Adrenal gland (tissue), 9 donors: ENCODE measurements at regions not wholly inside any gene's neighbourhood (a gene's known extent, or its start where the extent isn't known, plus 50 kb on each side); places are given as distances from the start of the nearest gene placed in this dataset.

Source experiments
- DNase-seq, 7 donors: peaks; one replicate each; pipeline ENCODE4 v3.0.0-alpha.2; 2019 to 2020
- H3K27ac ChIP-seq, 5 donors: fragments of 200-600 bp; sonication (generic) in 4 of 5; 1 replicate in 3 of 5; 2 replicates in 2 of 5; pipeline versions ENCODE4 v1.5.1 to v1.8.0; 2016 to 2020; ENCODE audit warnings: mild to moderate bottlenecking in 1 of 5
- H3K27me3 ChIP-seq: fragments of 200-600 bp; 2 replicates; pipeline ENCODE4 v1.8.0; 2021
- H3K36me3 ChIP-seq, 2 donors: fragments of 200-600 bp; replicated peaks in 1 of 2; 1 replicate in 1 of 2; 2 replicates in 1 of 2; pipeline versions ENCODE4 v1.5.1 to v1.8.0; 2018 to 2022
- H3K4me1 ChIP-seq, 2 donors: fragments of 200-600 bp; replicated peaks in 1 of 2; 1 replicate in 1 of 2; 2 replicates in 1 of 2; pipeline versions ENCODE4 v1.5.1 to v1.8.0; 2018 to 2021
- H3K4me3 ChIP-seq, 4 donors: fragments of 200-600 bp; sonication (generic) in 3 of 4; one replicate each; pipeline ENCODE4 v1.5.1; 2016 to 2018
- H3K9me3 ChIP-seq, 3 donors: fragments of 200-600 bp; sonication (generic) in 1 of 3; replicated peaks in 1 of 3; 1 replicate in 2 of 3; 2 replicates in 1 of 3; pipeline versions ENCODE4 v1.5.1 to v1.8.0; 2016 to 2021
- POLR2A ChIP-seq, 2 donors: fragments of 450-650 bp; IDR thresholded peaks; one replicate each; pipeline ENCODE4 v1.6.1; 2017; ENCODE audit warnings: antibody characterized with exemption in 2 of 2, mild to moderate bottlenecking in 2 of 2, moderate library complexity in 1 of 2
- WGBS, 4 donors: extraction: QIAGEN DNeasy Blood & Tissue Kit in 2 of 4; methylation state at CpG; one replicate each; pipeline versions ENCODE4 v1.1.5 to v1.1.7; 2013 to 2017; 5-methylcytosine and 5-hydroxymethylcytosine counted together
- intact Hi-C, 2 donors: fragments of 100-400 bp; cut with DNase I; formaldehyde crosslinking; loops; one replicate each; pipeline versions ENCODE4 v1.14.1 to v1.15.0; 2022 to 2023
- TF ChIP-seq, protein P1 (sequence below), 6 experiments: fragments of 450-650 bp in 4 of 6; fragments of 200-600 bp in 2 of 6; sonication (generic) in 1 of 6; IDR thresholded peaks; 1 replicate in 5 of 6; 2 replicates in 1 of 6; pipeline versions ENCODE4 v1.5.1 to v1.8.0; 2016 to 2021; ENCODE audit warnings: antibody characterized with exemption in 6 of 6, mild to moderate bottlenecking in 2 of 6, moderate library complexity in 1 of 6
- donor health status: healthy with polysubstance abuse.
- donor health status: Bipolar disorder and iron deficiency.
- donor health status: DM: yes; HTN: yes; CAD: no.
- donor health status: DM: no; HTN: no; CAD: no.
- donor health status: DM: no; HTN: no; CAD: no.

DNA sequence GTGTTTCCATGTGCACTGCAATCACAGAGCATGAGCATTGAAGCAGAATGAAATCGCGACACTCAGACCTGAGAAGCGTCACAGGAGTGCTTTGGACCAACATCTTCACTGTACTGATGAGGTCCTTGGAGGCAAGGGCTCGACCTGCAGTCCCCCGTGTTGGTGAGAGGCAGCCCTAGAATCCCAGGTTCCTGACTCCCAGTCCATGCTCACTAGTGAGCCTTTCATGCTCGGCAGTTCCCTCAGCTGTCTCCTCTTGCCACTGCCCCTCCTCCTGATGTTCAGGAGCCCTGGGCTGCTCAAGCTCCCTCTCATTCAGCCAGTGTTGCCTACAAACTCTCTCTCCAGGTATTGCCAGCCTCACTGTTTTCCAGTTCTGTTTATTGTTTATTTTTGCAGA, 291.4 kb downstream of the DYSF start:
- H3K27ac ChIP-seq, result no peak overlapping the region
- DNase-seq, result no peak
- TF ChIP-seq, protein P1, sequence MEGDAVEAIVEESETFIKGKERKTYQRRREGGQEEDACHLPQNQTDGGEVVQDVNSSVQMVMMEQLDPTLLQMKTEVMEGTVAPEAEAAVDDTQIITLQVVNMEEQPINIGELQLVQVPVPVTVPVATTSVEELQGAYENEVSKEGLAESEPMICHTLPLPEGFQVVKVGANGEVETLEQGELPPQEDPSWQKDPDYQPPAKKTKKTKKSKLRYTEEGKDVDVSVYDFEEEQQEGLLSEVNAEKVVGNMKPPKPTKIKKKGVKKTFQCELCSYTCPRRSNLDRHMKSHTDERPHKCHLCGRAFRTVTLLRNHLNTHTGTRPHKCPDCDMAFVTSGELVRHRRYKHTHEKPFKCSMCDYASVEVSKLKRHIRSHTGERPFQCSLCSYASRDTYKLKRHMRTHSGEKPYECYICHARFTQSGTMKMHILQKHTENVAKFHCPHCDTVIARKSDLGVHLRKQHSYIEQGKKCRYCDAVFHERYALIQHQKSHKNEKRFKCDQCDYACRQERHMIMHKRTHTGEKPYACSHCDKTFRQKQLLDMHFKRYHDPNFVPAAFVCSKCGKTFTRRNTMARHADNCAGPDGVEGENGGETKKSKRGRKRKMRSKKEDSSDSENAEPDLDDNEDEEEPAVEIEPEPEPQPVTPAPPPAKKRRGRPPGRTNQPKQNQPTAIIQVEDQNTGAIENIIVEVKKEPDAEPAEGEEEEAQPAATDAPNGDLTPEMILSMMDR (IDR thresholded peaks at IDR 0.05), result no peak
- WGBS, 4 donors, result 81 to 100% (median 93%) methylated on average over 4 to 6 of the region's 6 CpGs
- H3K36me3 ChIP-seq, result no peaks in the 10 kb centered on the region
- peaks cover 0 to 11% of the 10 kb centered on the region in 2 donors for H3K4me1 ChIP-seq
- H3K9me3 ChIP-seq, result no peaks in the 10 kb centered on the region
- H3K4me3 ChIP-seq, result no peak overlapping the region
- intact Hi-C loops, result no loop called here
- H3K27me3 ChIP-seq, result peaks cover 7% of the 10 kb centered on the region

DNA sequence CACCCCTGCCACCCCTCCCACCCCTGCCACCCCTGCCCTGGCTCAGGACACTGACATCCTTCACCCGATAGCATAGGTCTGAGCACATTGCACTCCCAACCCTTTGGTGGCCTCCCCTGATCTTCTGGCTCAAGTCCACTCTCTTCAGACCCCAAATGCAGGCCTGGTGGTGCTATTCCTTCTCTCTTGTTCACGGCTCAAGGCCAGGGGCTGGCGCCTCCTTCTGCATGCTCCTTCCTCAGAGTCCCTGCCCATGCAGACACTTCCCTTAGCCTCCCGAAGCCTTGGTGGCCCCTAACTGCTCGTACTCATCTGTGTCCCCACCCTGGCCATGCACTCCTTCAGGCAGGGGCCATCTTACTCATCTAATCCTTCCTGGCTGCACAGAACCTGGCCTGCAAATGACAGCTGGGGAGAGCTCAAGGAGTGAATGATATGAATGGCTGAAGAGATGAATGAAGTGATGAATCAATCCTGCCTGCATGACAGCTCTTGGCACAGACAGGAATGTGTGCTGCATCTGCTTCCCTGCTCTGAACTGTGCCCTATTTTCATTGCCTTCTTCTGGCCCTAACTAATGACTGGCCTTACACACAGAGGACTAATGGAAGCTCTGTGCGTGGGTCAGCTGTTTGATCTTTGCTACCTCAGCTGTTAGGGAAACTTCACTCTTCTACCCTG, 290.8 kb downstream of the DYSF start:
- Histone ChIP-seq H3K36me3 (no peaks in the 10 kb centered on the region), H3K4me3 (no peak overlapping the region), H3K27me3 (peaks cover 7% of the 10 kb centered on the region), H3K27ac (no peak overlapping the region), H3K4me1 (peaks cover 0 to 11% of the 10 kb centered on the region in 2 donors), H3K9me3 (no peaks in the 10 kb centered on the region)
- peak in 1 of 7 donors; percentile 22 for DNase-seq
- 79 to 90% (median 87%) methylated on average over 6 of the region's 6 CpGs for WGBS, 4 donors
- TF ChIP-seq POLR2A (IDR thresholded peaks at IDR 0.05), result no peak
- TF ChIP-seq, protein P1 (IDR thresholded peaks at IDR 0.05), result no peak
- intact Hi-C loops, result no loop called here

DNA sequence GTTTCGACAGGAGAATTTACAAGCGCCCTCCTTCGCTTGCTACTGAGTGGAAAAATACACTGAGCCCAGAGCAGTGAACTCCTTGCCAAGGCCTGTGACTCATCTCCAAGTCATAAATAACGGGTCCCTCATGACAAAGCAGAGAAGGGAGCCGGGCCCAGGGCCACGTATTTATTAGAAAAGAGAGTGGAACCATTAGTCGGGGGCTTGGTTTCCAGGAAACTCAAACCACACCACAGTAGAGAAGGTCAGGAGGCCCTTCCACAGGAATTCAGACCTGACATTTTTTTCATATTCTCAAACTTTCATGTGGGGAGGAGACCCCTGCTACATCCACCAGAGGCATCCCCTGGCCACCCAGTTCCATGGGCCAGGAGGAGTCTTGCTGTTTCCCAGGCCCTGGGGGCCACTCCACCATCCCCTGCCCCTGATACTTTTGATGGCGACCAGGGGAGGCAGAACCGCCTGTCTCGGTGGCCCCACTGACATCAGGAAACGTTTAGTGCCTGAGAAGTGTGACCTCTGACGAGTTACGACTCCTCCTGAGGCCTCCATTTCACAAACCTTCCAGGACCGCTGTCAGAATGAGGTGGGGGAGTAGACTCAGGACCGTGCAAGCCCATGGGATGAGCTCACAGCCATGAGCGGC, 289.7 kb downstream of the DYSF start:
- intact Hi-C loops, result no loop called here
- no peaks in the 10 kb centered on the region for H3K9me3 ChIP-seq
- DNase-seq, result peak; percentile 80 to 94 (median 90)
- H3K27me3 ChIP-seq, result peaks cover 7% of the 10 kb centered on the region
- peaks cover 0 to 11% of the 10 kb centered on the region in 2 donors for H3K4me1 ChIP-seq
- no peak for TF ChIP-seq POLR2A (IDR thresholded peaks at IDR 0.05)
- TF ChIP-seq, protein P1 (IDR thresholded peaks at IDR 0.05), result no peak
- H3K36me3 ChIP-seq, result no peaks in the 10 kb centered on the region
- H3K27ac ChIP-seq, result peak overlapping the region in 1 of 5 donors; percentile 13
- 46 to 63% (median 56%) methylated on average over 16 of the region's 16 CpGs for WGBS, 4 donors
- H3K4me3 ChIP-seq, result no peak overlapping the region

DNA sequence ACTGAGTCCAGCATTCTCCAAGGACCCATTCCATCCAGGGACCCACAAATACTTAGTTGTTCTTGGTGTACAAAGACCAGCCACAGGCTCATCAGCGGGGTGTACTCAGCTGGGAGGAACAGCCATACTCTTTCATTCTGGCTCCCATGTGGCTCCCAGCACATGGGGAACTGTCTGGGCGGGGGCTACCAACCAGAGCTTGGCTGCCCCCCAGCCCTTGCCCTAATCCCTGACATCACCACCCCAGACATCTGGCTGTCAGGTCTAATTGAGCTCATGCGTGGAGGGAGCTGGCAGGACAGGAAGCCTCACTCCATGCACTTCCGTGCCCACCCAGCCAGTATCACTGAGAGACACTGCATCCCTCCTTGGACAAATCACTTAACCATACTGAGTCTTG, 283.6 kb downstream of the DYSF start:
- no peaks in the 10 kb centered on the region for H3K36me3 ChIP-seq
- H3K4me3 ChIP-seq, result no peak overlapping the region
- no peaks in the 10 kb centered on the region for H3K4me1 ChIP-seq
- 78 to 94% (median 90%) methylated on average over 3 to 4 of the region's 4 CpGs for WGBS, 4 donors
- no peak overlapping the region for H3K27ac ChIP-seq
- H3K27me3 ChIP-seq, result peaks cover 7% of the 10 kb centered on the region
- intact Hi-C loops, result no loop called here
- no peak for DNase-seq
- TF ChIP-seq, protein P1 (IDR thresholded peaks at IDR 0.05), result no peak
- no peak for TF ChIP-seq POLR2A (IDR thresholded peaks at IDR 0.05)
- H3K9me3 ChIP-seq, result no peaks in the 10 kb centered on the region
